ENCODE measurements at regions not wholly inside any gene's neighbourhood (a gene's known extent, or its start where the extent isn't known, plus 50 kb on each side); places are given as distances from the start of the nearest gene placed in this dataset.

DNA sequence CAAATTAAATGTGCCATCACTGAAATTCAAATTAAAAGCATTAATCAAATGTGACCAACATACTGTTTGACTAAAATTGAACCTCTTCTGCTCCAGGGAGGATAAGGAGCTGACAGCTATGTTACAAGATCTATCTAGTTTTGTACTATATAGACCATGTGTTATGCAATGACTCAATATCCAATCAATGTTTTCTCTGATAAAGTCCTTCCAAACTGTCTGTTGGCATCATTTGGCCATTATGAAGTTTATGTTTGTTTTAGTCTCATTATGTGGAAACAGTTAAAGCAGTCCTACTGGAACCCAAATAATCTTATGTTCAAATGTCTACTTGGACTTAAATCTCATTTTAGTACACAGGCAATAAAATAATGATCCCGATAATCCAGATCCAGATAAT, 267.0 kb upstream of the THBS1 start:
- TF ChIP-seq, protein P1, sequence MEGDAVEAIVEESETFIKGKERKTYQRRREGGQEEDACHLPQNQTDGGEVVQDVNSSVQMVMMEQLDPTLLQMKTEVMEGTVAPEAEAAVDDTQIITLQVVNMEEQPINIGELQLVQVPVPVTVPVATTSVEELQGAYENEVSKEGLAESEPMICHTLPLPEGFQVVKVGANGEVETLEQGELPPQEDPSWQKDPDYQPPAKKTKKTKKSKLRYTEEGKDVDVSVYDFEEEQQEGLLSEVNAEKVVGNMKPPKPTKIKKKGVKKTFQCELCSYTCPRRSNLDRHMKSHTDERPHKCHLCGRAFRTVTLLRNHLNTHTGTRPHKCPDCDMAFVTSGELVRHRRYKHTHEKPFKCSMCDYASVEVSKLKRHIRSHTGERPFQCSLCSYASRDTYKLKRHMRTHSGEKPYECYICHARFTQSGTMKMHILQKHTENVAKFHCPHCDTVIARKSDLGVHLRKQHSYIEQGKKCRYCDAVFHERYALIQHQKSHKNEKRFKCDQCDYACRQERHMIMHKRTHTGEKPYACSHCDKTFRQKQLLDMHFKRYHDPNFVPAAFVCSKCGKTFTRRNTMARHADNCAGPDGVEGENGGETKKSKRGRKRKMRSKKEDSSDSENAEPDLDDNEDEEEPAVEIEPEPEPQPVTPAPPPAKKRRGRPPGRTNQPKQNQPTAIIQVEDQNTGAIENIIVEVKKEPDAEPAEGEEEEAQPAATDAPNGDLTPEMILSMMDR (IDR thresholded peaks at IDR 0.05) = no peak
- TF ChIP-seq, protein P2, sequence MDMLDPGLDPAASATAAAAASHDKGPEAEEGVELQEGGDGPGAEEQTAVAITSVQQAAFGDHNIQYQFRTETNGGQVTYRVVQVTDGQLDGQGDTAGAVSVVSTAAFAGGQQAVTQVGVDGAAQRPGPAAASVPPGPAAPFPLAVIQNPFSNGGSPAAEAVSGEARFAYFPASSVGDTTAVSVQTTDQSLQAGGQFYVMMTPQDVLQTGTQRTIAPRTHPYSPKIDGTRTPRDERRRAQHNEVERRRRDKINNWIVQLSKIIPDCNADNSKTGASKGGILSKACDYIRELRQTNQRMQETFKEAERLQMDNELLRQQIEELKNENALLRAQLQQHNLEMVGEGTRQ (IDR thresholded peaks at IDR 0.05; ENCODE audit: borderline replicate concordance, low read depth, low read length) = no peak
- TF ChIP-seq GABPA (IDR thresholded peaks at IDR 0.05; ENCODE audit: low read depth) = no peak
- TF ChIP-seq SIN3A (IDR thresholded peaks at IDR 0.05; ENCODE audit: borderline replicate concordance, low read depth, low read length) = no peak
- TF ChIP-seq SMC3 (IDR thresholded peaks at IDR 0.05; ENCODE audit: low read depth, low read length) = no peak
- no peak for TF ChIP-seq GATA2 (CRISPR knock-in tag; IDR thresholded peaks at IDR 0.05)
- no peak for TF ChIP-seq NFIC (IDR thresholded peaks at IDR 0.05; ENCODE audit: borderline replicate concordance)
- TF ChIP-seq, protein P3, sequence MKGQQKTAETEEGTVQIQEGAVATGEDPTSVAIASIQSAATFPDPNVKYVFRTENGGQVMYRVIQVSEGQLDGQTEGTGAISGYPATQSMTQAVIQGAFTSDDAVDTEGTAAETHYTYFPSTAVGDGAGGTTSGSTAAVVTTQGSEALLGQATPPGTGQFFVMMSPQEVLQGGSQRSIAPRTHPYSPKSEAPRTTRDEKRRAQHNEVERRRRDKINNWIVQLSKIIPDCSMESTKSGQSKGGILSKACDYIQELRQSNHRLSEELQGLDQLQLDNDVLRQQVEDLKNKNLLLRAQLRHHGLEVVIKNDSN (IDR thresholded peaks at IDR 0.05; ENCODE audit: borderline replicate concordance, low read depth) = no peak
- no peak for TF ChIP-seq POLR2AphosphoS5 (IDR thresholded peaks at IDR 0.05; ENCODE audit: low read depth, low read length)
- no peak for TF ChIP-seq EP300 (IDR thresholded peaks at IDR 0.05; ENCODE audit: borderline replicate concordance in 1 of 2, low read depth in 1 of 2, low read length in 1 of 2)

Data from SK-N-SH (cell line).